ENCODE measurements at regions not wholly inside any gene's neighbourhood (a gene's known extent, or its start where the extent isn't known, plus 50 kb on each side); places are given as distances from the start of the nearest gene placed in this dataset.

GRCh38 chr7:156456032-156456431, 184.5 kb upstream of the RNF32 start:
- dilution Hi-C loops (cut with MboI; ENCODE audit: extremely low pct_ligation_motif_present, low sequenced_read_pairs) (no loop called here), intact Hi-C loops (cut with micrococcal nuclease) (no loop called here)
- Histone ChIP-seq H3K79me2 (ENCODE audit: control insufficient read depth, insufficient read depth, low read length) (no peaks in the 10 kb centered on the region), H3K4me3 (replicated peaks in 1 of 3; ENCODE audit: insufficient read depth in 1 of 3, low read depth in 1 of 3, low read length in 3 of 3) (no peak overlapping the region), H3K9me3 (replicated peaks; ENCODE audit: control insufficient read depth, insufficient read depth, low read length) (no peaks in the 10 kb centered on the region), H3K4me1 (ENCODE audit: control insufficient read depth, extremely low read depth, insufficient read depth, low read length) (no peaks in the 10 kb centered on the region), H3K9me1 (replicated peaks; ENCODE audit: control insufficient read depth, extremely low read depth, insufficient read depth, low read length) (no peaks in the 10 kb centered on the region), H3K36me3 (ENCODE audit: control insufficient read depth in 2 of 2, extremely low read depth in 1 of 2, insufficient read depth in 2 of 2, low read length in 2 of 2) (no peaks in the 10 kb centered on the region), H4K20me1 (replicated peaks; ENCODE audit: control insufficient read depth, extremely low read depth, insufficient read depth, low read length) (no peaks in the 10 kb centered on the region), H2AFZ (ENCODE audit: low read depth, low read length) (no peak overlapping the region), H3K27me3 (ENCODE audit: control insufficient read depth in 2 of 2, insufficient read depth in 2 of 2, low read length in 2 of 2) (no peaks in the 10 kb centered on the region), H3K4me2 (ENCODE audit: insufficient read depth, low read length) (no peak overlapping the region), H3K9ac (replicated peaks; ENCODE audit: extremely low read depth, insufficient read depth, low read length) (no peak overlapping the region), H3K27ac (ENCODE audit: insufficient read depth, low read depth, low read length) (no peak overlapping the region)
- no peak for TF ChIP-seq EZH2 (IDR thresholded peaks at IDR 0.05; ENCODE audit: borderline replicate concordance, low read depth, low read length, severe bottlenecking)
- no peak for TF ChIP-seq FOS (IDR thresholded peaks at IDR 0.05; ENCODE audit: borderline replicate concordance, insufficient read depth, low read length)
- no peak for TF ChIP-seq MAX (IDR thresholded peaks at IDR 0.05; ENCODE audit: insufficient read depth, insufficient read length)
- no peak for TF ChIP-seq CTCF (IDR thresholded peaks at IDR 0.05; ENCODE audit: extremely low read depth in 1 of 2, insufficient read depth in 1 of 2, low read depth in 1 of 2, low read length in 2 of 2)
- TF ChIP-seq POLR2A (IDR thresholded peaks at IDR 0.05; ENCODE audit: low read depth, low read length): no peak
- no peak for TF ChIP-seq MYC (IDR thresholded peaks at IDR 0.05; ENCODE audit: low read depth, low read length)
- ChIA-PET POLR2A (no interaction called here), CTCF (no interaction called here)
- DNase-seq (ENCODE audit: low read depth, low spot score) (no peak), FAIRE-seq (no peak)
- no TSS peak for BruUV-seq (replicated peaks)

- intact Hi-C loops (cut with micrococcal nuclease): no loop called here
Observed at GRCh38 chr7:156450473-156450872, 190.1 kb upstream of the RNF32 start.

More at GRCh38 chr7:156450473-156450872, 190.1 kb upstream of the RNF32 start:
- Histone ChIP-seq H2AFZ (ENCODE audit: low read depth, low read length) (no peak overlapping the region), H3K27me3 (ENCODE audit: control insufficient read depth in 2 of 2, insufficient read depth in 2 of 2, low read length in 2 of 2) (no peaks in the 10 kb centered on the region), H3K79me2 (ENCODE audit: control insufficient read depth, insufficient read depth, low read length) (no peaks in the 10 kb centered on the region), H3K9ac (replicated peaks; ENCODE audit: extremely low read depth, insufficient read depth, low read length) (no peak overlapping the region), H4K20me1 (replicated peaks; ENCODE audit: control insufficient read depth, extremely low read depth, insufficient read depth, low read length) (no peaks in the 10 kb centered on the region), H3K4me1 (ENCODE audit: control insufficient read depth, extremely low read depth, insufficient read depth, low read length) (no peaks in the 10 kb centered on the region), H3K27ac (ENCODE audit: insufficient read depth, low read depth, low read length) (no peak overlapping the region), H3K9me3 (replicated peaks; ENCODE audit: control insufficient read depth, insufficient read depth, low read length) (no peaks in the 10 kb centered on the region), H3K36me3 (ENCODE audit: control insufficient read depth in 2 of 2, extremely low read depth in 1 of 2, insufficient read depth in 2 of 2, low read length in 2 of 2) (no peaks in the 10 kb centered on the region), H3K4me3 (replicated peaks in 1 of 3; ENCODE audit: insufficient read depth in 1 of 3, low read depth in 1 of 3, low read length in 3 of 3) (no peak overlapping the region), H3K9me1 (replicated peaks; ENCODE audit: control insufficient read depth, extremely low read depth, insufficient read depth, low read length) (no peaks in the 10 kb centered on the region), H3K4me2 (ENCODE audit: insufficient read depth, low read length) (no peak overlapping the region)
- ChIA-PET POLR2A (no interaction called here), CTCF (no interaction called here)
- dilution Hi-C loops (cut with MboI; ENCODE audit: extremely low pct_ligation_motif_present, low sequenced_read_pairs): no loop called here
- no TSS peak for BruUV-seq (replicated peaks)
- FAIRE-seq (no peak), DNase-seq (ENCODE audit: low read depth, low spot score) (no peak)
- no peak for TF ChIP-seq MYC (IDR thresholded peaks at IDR 0.05; ENCODE audit: low read depth, low read length)
- no peak for TF ChIP-seq EZH2 (IDR thresholded peaks at IDR 0.05; ENCODE audit: borderline replicate concordance, low read depth, low read length, severe bottlenecking)
- TF ChIP-seq CTCF (IDR thresholded peaks at IDR 0.05; ENCODE audit: extremely low read depth in 1 of 2, insufficient read depth in 1 of 2, low read depth in 1 of 2, low read length in 2 of 2): no peak
- no peak for TF ChIP-seq POLR2A (IDR thresholded peaks at IDR 0.05; ENCODE audit: low read depth, low read length)
- no peak for TF ChIP-seq POLR2AphosphoS5 (IDR thresholded peaks at IDR 0.05; ENCODE audit: insufficient read depth, low read depth, low read length)
- no peak for TF ChIP-seq JUN (IDR thresholded peaks at IDR 0.05; ENCODE audit: borderline replicate concordance, insufficient read depth, insufficient read length, low read depth)
- no peak for TF ChIP-seq MAX (IDR thresholded peaks at IDR 0.05; ENCODE audit: insufficient read depth, insufficient read length)
- TF ChIP-seq GATA2 (IDR thresholded peaks at IDR 0.05; ENCODE audit: insufficient read depth, insufficient read length, low read depth, low read length): no peak
- TF ChIP-seq FOS (IDR thresholded peaks at IDR 0.05; ENCODE audit: borderline replicate concordance, insufficient read depth, low read length): no peak
